ENCODE measurements at regions not wholly inside any gene's neighbourhood (a gene's known extent, or its start where the extent isn't known, plus 50 kb on each side); places are given as distances from the start of the nearest gene placed in this dataset.
A peak's percentile ranks its signal among the peaks of the same experiment; 100 is the strongest.

- in situ Hi-C loops (cut with HindIII; ENCODE audit: low pct_unique_long_range_greater_than_20kb, low sequenced_read_pairs): no loop called here
- DNase-seq (ENCODE audit: low read depth, low spot score): no peak
These were observed 75.7 kb upstream of the C15orf39 start for GRCh38 chr15:75125935-75126334.

DNA sequence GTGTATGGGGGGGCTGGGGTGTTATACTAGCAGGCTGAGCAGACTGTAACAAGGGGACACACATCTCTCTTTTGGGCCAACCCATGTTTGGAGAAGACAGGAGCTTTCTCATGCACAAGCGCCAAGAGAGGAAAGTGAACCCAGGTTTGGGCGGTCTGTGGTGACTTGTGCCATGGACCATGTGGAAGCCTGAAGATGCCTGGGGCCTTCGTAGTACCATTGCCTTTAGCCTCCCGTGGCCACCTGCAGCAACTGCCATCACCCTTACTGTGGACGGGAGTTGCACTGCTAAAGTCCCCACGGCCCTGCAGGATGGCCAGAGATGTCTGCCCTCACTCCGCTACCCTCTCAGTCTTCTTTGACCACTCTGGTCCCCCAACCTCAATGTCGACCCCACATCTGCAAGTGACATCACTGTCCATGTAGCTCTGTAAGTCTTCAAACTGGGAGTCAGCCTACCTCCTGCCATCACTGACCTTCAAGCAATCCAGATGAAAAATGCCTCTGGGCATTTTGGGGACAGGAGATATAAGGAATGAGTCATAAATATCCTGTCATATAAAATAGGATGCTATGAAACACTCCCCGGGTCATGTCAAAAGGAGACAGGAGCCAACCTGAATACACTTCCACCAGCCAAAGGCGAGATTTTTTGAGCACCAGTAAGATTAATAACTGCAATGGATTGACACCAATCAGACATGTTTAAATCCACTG lies 74.7 kb upstream of the C15orf39 start:
- DNase-seq (ENCODE audit: low read depth, low spot score): no peak
- in situ Hi-C loops (cut with HindIII; ENCODE audit: low pct_unique_long_range_greater_than_20kb, low sequenced_read_pairs): no loop called here

DNA sequence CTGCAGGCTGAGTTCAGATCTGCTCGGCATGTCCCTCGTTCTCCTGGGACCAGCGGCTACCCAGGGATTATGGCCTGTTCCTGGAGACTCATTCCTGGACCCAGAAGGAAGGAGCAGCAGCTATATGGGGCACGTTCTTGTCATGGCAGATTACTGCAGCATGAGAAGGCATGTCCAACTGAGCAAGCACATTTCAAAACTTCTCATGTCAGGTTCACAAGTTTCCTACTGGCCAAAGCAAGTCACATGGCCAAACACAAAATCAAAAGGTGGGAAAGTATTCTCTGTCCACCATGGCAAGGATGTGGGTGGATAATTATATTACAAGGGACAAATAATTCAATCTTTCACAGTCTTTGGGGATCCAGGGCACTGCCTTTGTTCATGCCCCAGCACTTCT lies 71.9 kb upstream of the C15orf39 start:
- no peak for DNase-seq (ENCODE audit: low read depth, low spot score)
- in situ Hi-C loops (cut with HindIII; ENCODE audit: low pct_unique_long_range_greater_than_20kb, low sequenced_read_pairs): no loop called here

- DNase-seq (ENCODE audit: low read depth, low spot score): no peak
- in situ Hi-C loops (cut with HindIII; ENCODE audit: low pct_unique_long_range_greater_than_20kb, low sequenced_read_pairs): no loop called here
These were observed 70.4 kb upstream of the C15orf39 start for GRCh38 chr15:75131269-75131643.

GRCh38 chr15:75134748-75135147 lies 66.9 kb upstream of the C15orf39 start:
- no peak for DNase-seq (ENCODE audit: low read depth, low spot score)
- in situ Hi-C loops (cut with HindIII; ENCODE audit: low pct_unique_long_range_greater_than_20kb, low sequenced_read_pairs): no loop called here

DNA sequence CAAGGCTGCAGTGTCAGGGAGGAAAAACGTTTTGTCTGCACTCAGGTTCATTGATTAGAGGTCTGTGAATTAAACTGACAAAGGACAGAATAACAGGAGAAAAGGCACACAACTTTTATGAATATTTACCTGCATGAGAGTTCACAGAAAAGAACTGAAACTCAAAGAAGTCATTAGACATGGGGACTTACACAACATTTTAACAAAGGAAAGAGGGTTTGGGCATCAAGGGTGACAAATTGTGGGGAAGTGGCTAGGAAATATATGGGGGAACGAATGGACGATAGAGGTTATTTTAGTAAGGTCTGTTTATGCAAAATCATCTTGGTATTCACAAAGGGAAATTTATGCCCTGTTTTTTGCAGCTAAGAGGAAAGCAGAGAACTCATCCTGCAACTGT lies 65.6 kb upstream of the C15orf39 start:
- in situ Hi-C loops (cut with HindIII; ENCODE audit: low pct_unique_long_range_greater_than_20kb, low sequenced_read_pairs): no loop called here

DNA sequence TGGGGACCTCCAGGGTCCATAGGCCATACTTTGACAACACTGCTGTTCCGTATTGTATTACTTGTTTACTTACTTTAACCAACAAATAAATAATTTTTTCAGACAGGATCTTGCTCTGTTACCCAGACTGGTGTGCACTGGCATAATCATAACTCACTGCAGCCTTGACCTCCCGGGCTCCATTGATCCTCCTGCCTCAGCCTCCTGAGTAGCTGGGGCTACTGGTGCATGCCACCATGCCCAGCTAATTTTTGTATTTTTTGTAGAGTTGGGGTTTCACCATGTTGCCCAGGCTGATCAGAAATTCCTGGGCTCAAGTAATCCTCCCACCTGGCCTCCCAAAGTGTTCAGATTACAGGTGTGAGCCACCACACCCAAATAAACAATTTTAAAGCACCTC lies 64.9 kb upstream of the C15orf39 start:
- in situ Hi-C loops (cut with HindIII; ENCODE audit: low pct_unique_long_range_greater_than_20kb, low sequenced_read_pairs): no loop called here

More for the DNA sequence above, 65.6 kb upstream of the C15orf39 start:
- DNase-seq (ENCODE audit: low read depth, low spot score): no peak

GRCh38 chr15:75138016-75138999 lies 63.4 kb upstream of the C15orf39 start:
- in situ Hi-C loops (cut with HindIII; ENCODE audit: low pct_unique_long_range_greater_than_20kb, low sequenced_read_pairs): no loop called here
- no peak for DNase-seq (ENCODE audit: low read depth, low spot score)

More for the DNA sequence above, 64.9 kb upstream of the C15orf39 start:
- DNase-seq (ENCODE audit: low read depth, low spot score): no peak

GRCh38 chr15:75140080-75140879 lies 61.4 kb upstream of the C15orf39 start:
- in situ Hi-C loops (cut with HindIII; ENCODE audit: low pct_unique_long_range_greater_than_20kb, low sequenced_read_pairs): no loop called here
- DNase-seq (ENCODE audit: low read depth, low spot score): no peak

DNA sequence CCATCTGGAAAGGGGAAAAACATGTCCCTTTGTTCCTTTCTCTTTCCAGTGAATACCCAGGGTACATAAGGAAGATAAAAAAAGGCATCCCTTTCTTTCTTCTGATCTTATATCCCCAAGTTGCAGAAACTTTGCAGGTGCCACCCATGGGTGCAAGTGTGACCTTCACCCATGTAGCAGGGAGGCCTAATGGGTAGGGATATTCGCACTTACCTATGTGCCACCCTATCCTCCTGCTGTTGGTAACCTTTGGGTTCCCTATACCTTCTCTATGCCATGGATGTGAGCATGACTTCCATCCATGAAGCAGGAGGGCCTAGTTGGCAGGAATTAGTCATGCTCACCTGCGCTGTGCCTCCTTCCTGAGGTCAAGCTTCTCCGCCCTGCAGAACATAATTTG lies 59.2 kb upstream of the C15orf39 start:
- in situ Hi-C loops (cut with HindIII; ENCODE audit: low pct_unique_long_range_greater_than_20kb, low sequenced_read_pairs): no loop called here
- no peak for DNase-seq (ENCODE audit: low read depth, low spot score)

- in situ Hi-C loops (cut with HindIII; ENCODE audit: low pct_unique_long_range_greater_than_20kb, low sequenced_read_pairs): no loop called here
- no peak for DNase-seq (ENCODE audit: low read depth, low spot score)
These were observed 57.8 kb upstream of the C15orf39 start for GRCh38 chr15:75143738-75144334.

DNA sequence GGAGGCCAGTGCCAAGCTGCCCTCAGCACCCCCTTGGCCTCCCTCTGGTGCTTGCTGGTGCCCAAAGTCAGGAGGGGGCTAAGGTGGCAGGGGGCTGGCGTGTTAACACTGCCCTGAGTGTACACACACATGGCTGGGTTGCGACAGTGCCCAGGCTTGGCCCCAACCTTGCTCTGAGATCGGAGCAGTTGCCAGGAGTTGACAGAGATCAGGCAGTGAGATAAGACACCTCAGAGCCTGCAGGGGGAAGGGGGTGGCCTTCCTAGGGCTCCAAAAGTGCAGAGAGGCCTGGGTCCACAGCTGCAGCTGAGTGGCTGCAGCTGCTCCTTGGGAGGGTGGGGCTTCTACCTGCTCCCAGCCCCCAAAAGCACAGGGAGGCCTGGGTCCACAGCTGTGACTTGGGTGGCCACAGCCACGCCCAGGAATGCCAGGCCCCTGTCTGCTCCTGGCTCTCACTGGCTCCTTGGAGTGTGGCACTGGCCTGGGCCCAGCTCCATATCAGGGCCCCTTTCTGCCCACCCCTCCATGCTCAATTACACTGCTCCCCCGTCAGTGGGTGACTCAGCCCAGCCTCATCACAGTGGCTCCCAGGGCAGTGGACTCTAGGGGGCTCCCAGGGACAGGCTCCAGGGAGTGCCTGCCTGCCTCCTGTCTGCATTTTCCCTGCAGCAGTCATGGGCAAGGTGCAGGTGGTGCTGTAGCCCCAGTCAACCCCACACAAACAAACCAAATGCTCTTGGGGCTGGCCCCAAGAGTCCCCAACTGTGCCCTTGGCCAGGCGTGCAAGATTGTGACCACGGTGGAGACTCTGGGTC lies 56.4 kb upstream of the C15orf39 start:
- in situ Hi-C loops (cut with HindIII; ENCODE audit: low pct_unique_long_range_greater_than_20kb, low sequenced_read_pairs): no loop called here
- DNase-seq (ENCODE audit: low read depth, low spot score): no peak

GRCh38 chr15:75148280-75148679 lies 53.4 kb upstream of the C15orf39 start:
- DNase-seq (ENCODE audit: low read depth, low spot score): no peak
- in situ Hi-C loops (cut with HindIII; ENCODE audit: low pct_unique_long_range_greater_than_20kb, low sequenced_read_pairs): no loop called here

GRCh38 chr15:75149867-75150709 lies 51.6 kb upstream of the C15orf39 start:
- in situ Hi-C loops (cut with HindIII; ENCODE audit: low pct_unique_long_range_greater_than_20kb, low sequenced_read_pairs): no loop called here
- peak; percentile 49 for DNase-seq (ENCODE audit: low read depth, low spot score)

DNA sequence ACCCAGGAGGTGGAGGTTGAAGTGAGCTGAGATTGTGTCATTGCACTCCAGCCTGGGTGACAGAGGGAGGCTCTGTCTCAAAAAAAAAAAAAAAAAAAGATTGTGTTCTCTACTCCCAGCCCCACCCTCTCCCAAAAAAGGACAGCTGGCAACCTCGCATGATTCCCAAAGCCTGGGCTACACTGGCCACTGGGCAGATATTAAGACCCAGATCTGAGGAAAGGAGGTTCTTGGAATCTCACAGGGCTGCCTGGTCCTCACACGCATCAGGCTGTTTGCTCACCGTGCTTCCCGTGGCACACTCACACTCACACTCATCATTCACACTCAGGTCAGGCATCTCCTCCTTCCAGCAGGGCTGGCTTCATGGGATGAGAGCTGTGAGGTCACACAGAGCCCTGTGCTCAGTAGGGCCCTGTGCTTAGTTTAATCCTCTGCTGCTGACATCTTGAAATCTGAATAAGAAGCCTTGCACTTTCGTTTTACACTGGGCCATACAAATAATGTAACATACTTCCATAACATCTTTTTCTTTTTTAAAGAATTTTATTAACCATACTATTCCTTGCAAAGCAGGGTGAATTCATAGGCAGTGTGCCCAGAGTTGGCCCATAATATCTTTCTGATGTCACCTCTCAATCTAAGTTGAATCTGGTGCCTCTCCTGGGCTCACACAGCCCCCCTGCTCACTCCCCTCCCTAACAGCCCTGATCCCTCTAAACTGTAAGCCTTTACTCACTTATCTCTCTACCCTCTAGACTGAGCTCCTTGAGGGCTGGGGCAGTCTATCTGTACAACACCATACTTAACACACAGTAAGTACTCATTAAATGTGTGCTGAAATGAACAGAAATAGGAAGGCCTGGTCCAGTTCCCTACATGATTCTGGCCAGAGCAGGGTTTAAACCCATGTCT lies 50.2 kb upstream of the C15orf39 start:
- no peak for DNase-seq (ENCODE audit: low read depth, low spot score)
- in situ Hi-C loops (cut with HindIII; ENCODE audit: low pct_unique_long_range_greater_than_20kb, low sequenced_read_pairs): no loop called here
